H1 (cell line): ENCODE measurements at regions not wholly inside any gene's neighbourhood (a gene's known extent, or its start where the extent isn't known, plus 50 kb on each side); places are given as distances from the start of the nearest gene placed in this dataset.

ENCODE experiments used
- CTCF ChIA-PET: fragments of 300-600 bp; sonication (Branson Sonifier 250); formaldehyde crosslinking; loops from one replicate; lab custom pipeline; 2021; ENCODE audit not compliant: partially characterized antibody; lab: Charles Lee
- POLR2A ChIA-PET: fragments of 300-600 bp; sonication (Branson Sonifier 250); formaldehyde crosslinking; loops from one replicate; lab custom pipeline; 2021; ENCODE audit warnings: inconsistent platforms; ENCODE audit not compliant: partially characterized antibody; lab: Charles Lee
- DNase-seq, 2 experiments: peaks; one replicate each; pipeline versions ENCODE4 v3.0.0 to v3.0.0-alpha.2; 2010 to 2022; ENCODE audit warnings: low spot score in 2 of 2, low read depth in 1 of 2, mixed read lengths in 1 of 2
- FAIRE-seq: peaks from 2 replicates; lab custom pipeline; 2011; peaks lifted over from hg19 to GRCh38; lab: Jason Lieb, UNC
- H2AFZ ChIP-seq: 2 replicates; pipeline ENCODE4 v1.8.1; 2012; ENCODE audit warnings: low read length, inconsistent platforms
- H2AK5ac ChIP-seq: 2 replicates; pipeline ENCODE4 v1.6.1; 2013; ENCODE audit warnings: low read depth, low read length
- H2BK120ac ChIP-seq: replicated peaks from 2 replicates; pipeline ENCODE3; 2013; ENCODE audit warnings: low read depth, low read length, inconsistent platforms
- H2BK12ac ChIP-seq: 2 replicates; pipeline ENCODE4 v1.6.1; 2013; ENCODE audit warnings: low read depth, low read length
- H2BK15ac ChIP-seq: 2 replicates; pipeline ENCODE4 v1.6.1; 2013; ENCODE audit warnings: low read length
- H2BK20ac ChIP-seq: 2 replicates; pipeline ENCODE4 v1.6.1; 2013; ENCODE audit warnings: low read length
- H2BK5ac ChIP-seq: 2 replicates; pipeline ENCODE4 v1.6.1; 2013; ENCODE audit warnings: low read depth, low read length
- H3K14ac ChIP-seq: 2 replicates; pipeline ENCODE4 v1.6.1; 2013; ENCODE audit warnings: inconsistent platforms; ENCODE audit not compliant: insufficient read length
- H3K18ac ChIP-seq: 2 replicates; pipeline ENCODE4 v1.6.1; 2013; ENCODE audit warnings: low read length; ENCODE audit errors: extremely low read depth
- H3K23ac ChIP-seq: 2 replicates; pipeline ENCODE4 v1.6.1; 2013; ENCODE audit warnings: inconsistent platforms; ENCODE audit not compliant: insufficient read length
- H3K23me2 ChIP-seq: 2 replicates; pipeline ENCODE4 v1.6.1; 2013; ENCODE audit warnings: low read depth, low read length
- H3K27ac ChIP-seq: 2 replicates; pipeline ENCODE4 v1.6.1; 2011; ENCODE audit warnings: low read depth, low read length, inconsistent platforms
- H3K27me3 ChIP-seq, 4 experiments: replicated peaks in 1 of 4; 1 replicate in 1 of 4; 2 replicates in 3 of 4; pipeline versions ENCODE4 v1.6.1 to v1.8.1; 2011 to 2013; ENCODE audit warnings: low read length in 3 of 4, mild to moderate bottlenecking in 3 of 4, inconsistent platforms in 2 of 4, mixed read lengths in 2 of 4, moderate library complexity in 1 of 4; ENCODE audit not compliant: control insufficient read depth in 3 of 4, insufficient read depth in 3 of 4; ENCODE audit errors: extremely low read depth in 1 of 4
- H3K36me3 ChIP-seq, 4 experiments: 2 replicates each; pipeline versions ENCODE4 v1.6.1 to v1.8.1; 2011 to 2013; ENCODE audit warnings: mild to moderate bottlenecking in 4 of 4, low read length in 3 of 4, moderate library complexity in 2 of 4, control low read depth in 1 of 4, inconsistent platforms in 1 of 4; ENCODE audit not compliant: insufficient read depth in 4 of 4, control insufficient read depth in 2 of 4
- H3K4ac ChIP-seq: replicated peaks from 2 replicates; pipeline ENCODE3; 2013; ENCODE audit warnings: low read length, low read depth, mixed read lengths, inconsistent platforms; ENCODE audit not compliant: insufficient read length
- H3K4me1 ChIP-seq, 4 experiments: replicated peaks in 1 of 4; 1 replicate in 1 of 4; 2 replicates in 3 of 4; pipeline versions ENCODE4 v1.6.1 to v1.8.1; 2011 to 2013; ENCODE audit warnings: low read length in 3 of 4, inconsistent platforms in 2 of 4, mixed read lengths in 1 of 4; ENCODE audit not compliant: insufficient read depth in 4 of 4, control insufficient read depth in 3 of 4
- H3K4me2 ChIP-seq, 2 experiments: 2 replicates each; pipeline versions ENCODE4 v1.6.1 to v1.8.1; 2011 to 2013; ENCODE audit warnings: low read depth in 2 of 2, low read length in 2 of 2, control low read depth in 1 of 2, inconsistent platforms in 1 of 2, mild to moderate bottlenecking in 1 of 2; ENCODE audit not compliant: insufficient read depth in 1 of 2
- H3K4me3 ChIP-seq, 4 experiments: fragments of 200-600, 300-600 bp in 1 of 4; sonication (generic), shearing (Covaris generic), sonication (Bioruptor Twin) in 1 of 4; 2 replicates each; pipeline versions ENCODE4 v1.5.1 to v1.8.1; 2011 to 2016; ENCODE audit warnings: low read length in 4 of 4, low read depth in 3 of 4, control low read depth in 2 of 4, inconsistent platforms in 2 of 4, mild to moderate bottlenecking in 2 of 4, mixed read lengths in 1 of 4, moderate library complexity in 1 of 4; ENCODE audit not compliant: insufficient read depth in 2 of 4; ENCODE audit errors: extremely low read depth in 1 of 4
- H3K56ac ChIP-seq: replicated peaks from 2 replicates; pipeline ENCODE3; 2013; ENCODE audit warnings: low read depth, mild to moderate bottlenecking, mixed read lengths, low read length, inconsistent platforms; ENCODE audit not compliant: insufficient read length
- H3K79me1 ChIP-seq: 2 replicates; pipeline ENCODE4 v1.6.1; 2013; ENCODE audit warnings: low read depth, low read length, control low read depth
- H3K79me2 ChIP-seq, 2 experiments: 2 replicates each; pipeline versions ENCODE4 v1.6.1 to v1.8.1; 2012 to 2013; ENCODE audit warnings: low read length in 2 of 2, mild to moderate bottlenecking in 2 of 2, inconsistent platforms in 1 of 2; ENCODE audit not compliant: insufficient read depth in 2 of 2, control insufficient read depth in 1 of 2
- H3K9ac ChIP-seq, 4 experiments: replicated peaks in 1 of 4; 1 replicate in 1 of 4; 2 replicates in 3 of 4; pipeline versions ENCODE4 v1.6.1 to v1.8.1; 2011 to 2013; ENCODE audit warnings: low read depth in 3 of 4, low read length in 3 of 4, control low read depth in 2 of 4, mild to moderate bottlenecking in 2 of 4, moderate library complexity in 2 of 4, inconsistent platforms in 1 of 4; ENCODE audit errors: extremely low read depth in 1 of 4
- H3K9me3 ChIP-seq, 2 experiments: 2 replicates each; pipeline versions ENCODE4 v1.6.1 to v1.8.1; 2012 to 2013; ENCODE audit warnings: mild to moderate bottlenecking in 2 of 2, moderate library complexity in 2 of 2, control low read depth in 1 of 2, inconsistent platforms in 1 of 2, low read depth in 1 of 2, low read length in 1 of 2, mixed read lengths in 1 of 2; ENCODE audit not compliant: insufficient read depth in 2 of 2
- H4K20me1 ChIP-seq, 2 experiments: replicated peaks in 1 of 2; 2 replicates each; pipeline versions ENCODE3 to v1.8.1; 2011 to 2013; ENCODE audit warnings: inconsistent platforms in 2 of 2, low read length in 2 of 2, mild to moderate bottlenecking in 1 of 2; ENCODE audit not compliant: insufficient read depth in 2 of 2, control insufficient read depth in 1 of 2
- H4K5ac ChIP-seq: 2 replicates; pipeline ENCODE4 v1.6.1; 2013; ENCODE audit warnings: low read length, low read depth, mixed read lengths, inconsistent platforms; ENCODE audit not compliant: insufficient read length
- H4K8ac ChIP-seq: 2 replicates; pipeline ENCODE4 v1.8.0; 2013; ENCODE audit warnings: mild to moderate bottlenecking, moderate library complexity, low read length, inconsistent platforms; ENCODE audit not compliant: insufficient read depth; ENCODE audit errors: extremely low read depth
- H4K91ac ChIP-seq: replicated peaks from 2 replicates; pipeline ENCODE3; 2013; ENCODE audit warnings: low read length, mixed read lengths, inconsistent platforms; ENCODE audit not compliant: insufficient read length
- BCL11A ChIP-seq, 2 experiments: IDR thresholded peaks; one replicate each; pipeline ENCODE4 v1.6.1; 2011; ENCODE audit warnings: low read depth in 2 of 2, low read length in 2 of 2, mild to moderate bottlenecking in 2 of 2
- CEBPB ChIP-seq: IDR thresholded peaks from 2 replicates; pipeline ENCODE4 v1.6.1; 2012; ENCODE audit warnings: low read depth, low read length
- CTCF ChIP-seq, 3 experiments: IDR thresholded peaks; 1 replicate in 2 of 3; 2 replicates in 1 of 3; pipeline versions ENCODE4 v1.5.1 to v1.6.1; 2011; ENCODE audit warnings: low read length in 3 of 3, mild to moderate bottlenecking in 3 of 3, inconsistent platforms in 2 of 3, low read depth in 1 of 3, moderate library complexity in 1 of 3; ENCODE audit not compliant: insufficient read depth in 1 of 3; ENCODE audit errors: control extremely low read depth in 1 of 3
- EZH2 ChIP-seq: fragments of 200-600 bp; sonication (generic); IDR thresholded peaks from 2 replicates; pipeline ENCODE4 v1.7.1; 2012; ENCODE audit warnings: low read depth, mild to moderate bottlenecking, moderate library complexity, low read length, inconsistent platforms; ENCODE audit not compliant: severe bottlenecking
- HDAC2 ChIP-seq, 2 experiments: fragments of 300-600 bp in 1 of 2; sonication (generic) in 1 of 2; IDR thresholded peaks; 2 replicates each; pipeline ENCODE4 v1.6.1; 2011 to 2012; ENCODE audit warnings: low read depth in 2 of 2, low read length in 2 of 2, mild to moderate bottlenecking in 2 of 2, moderate library complexity in 2 of 2, borderline replicate concordance in 1 of 2, inconsistent platforms in 1 of 2
- NRF1 ChIP-seq: IDR thresholded peaks from 2 replicates; pipeline ENCODE4 v1.6.1; 2011; ENCODE audit warnings: mild to moderate bottlenecking, low read depth, low read length, improper control_type of control experiment
- RBBP5 ChIP-seq: IDR thresholded peaks from 2 replicates; pipeline ENCODE4 v1.7.1; 2012; ENCODE audit warnings: low read depth, mild to moderate bottlenecking, inconsistent platforms, low read length, moderate library complexity, borderline replicate concordance
- SIN3A ChIP-seq, 2 experiments: IDR thresholded peaks in 1 of 2; conservative IDR thresholded peaks in 1 of 2; 2 replicates each; pipeline ENCODE4 v1.6.1; 2011 to 2012; ENCODE audit warnings: low read length in 2 of 2, improper control_type of control experiment in 1 of 2, low read depth in 1 of 2, mild to moderate bottlenecking in 1 of 2
- SIRT6 ChIP-seq: IDR thresholded peaks from one replicate; pipeline ENCODE4 v1.7.1; 2012; ENCODE audit warnings: low read length, inconsistent platforms
- SP2 ChIP-seq: IDR thresholded peaks from 2 replicates; pipeline ENCODE4 v1.6.1; 2012; ENCODE audit warnings: mild to moderate bottlenecking, low read length, inconsistent platforms
- TCF12 ChIP-seq: IDR thresholded peaks from 2 replicates; pipeline ENCODE4 v1.6.1; 2011; ENCODE audit warnings: low read depth, mild to moderate bottlenecking, low read length
- ZNF274 ChIP-seq: IDR thresholded peaks from 2 replicates; pipeline ENCODE4 v1.7.0; 2012; ENCODE audit warnings: low read length, borderline replicate concordance; ENCODE audit errors: extremely low read depth
- WGBS, 2 experiments: shearing (Covaris generic) in 1 of 2; methylation state at CpG; one replicate each; pipeline versions ENCODE4 v1.1.6 to v1.1.7; 2013 to 2015; ENCODE audit warnings: low lambda C conversion rate in 2 of 2, mixed read lengths in 2 of 2, inconsistent platforms in 1 of 2, low coverage in 1 of 2, missing lambda C conversion rate in 1 of 2; ENCODE audit not compliant: insufficient replicate concordance in 2 of 2, insufficient coverage in 1 of 2, insufficient read length in 1 of 2; ENCODE audit errors: extremely low coverage in 1 of 2, missing lambda C conversion rate in 1 of 2; 5-methylcytosine and 5-hydroxymethylcytosine counted together

GRCh38 chr10:44635176-44635575 is 250.3 kb upstream of the CXCL12 start:
- 89% methylated on average over 1 of the region's 1 CpG; no CpG with 5 or more reads in 1 of the 2 experiments for WGBS, 2 experiments
- peaks cover 0 to 3% of the 10 kb centered on the region in 2 experiments; a peak in 1 of 4 replicates for H3K9me3 ChIP-seq
- TF ChIP-seq RBBP5 (no peak), NRF1 (no peak), ZNF274 (no peak), SP2 (no peak), SIRT6 (no peak), CTCF (IDR thresholded peaks at IDR 0.05; ENCODE audit: control extremely low read depth in 1 of 3, insufficient read depth in 1 of 3, low read depth in 1 of 3, low read length in 3 of 3) (no peak), CEBPB (no peak), TCF12 (no peak), EZH2 (no peak), HDAC2 (IDR thresholded peaks at IDR 0.05; ENCODE audit: borderline replicate concordance in 1 of 2, low read depth in 2 of 2, low read length in 2 of 2) (no peak), BCL11A (IDR thresholded peaks at IDR 0.05; ENCODE audit: low read depth in 2 of 2, low read length in 2 of 2) (no peak), SIN3A (conservative IDR thresholded peaks at IDR 0.05 in 1 of 2, IDR thresholded peaks at IDR 0.05 in 1 of 2; ENCODE audit: low read depth in 1 of 2, low read length in 2 of 2) (no peak)

More at GRCh38 chr10:44635176-44635575, 250.3 kb upstream of the CXCL12 start:
- H4K91ac ChIP-seq, result no peak overlapping the region
- H3K14ac ChIP-seq, result no peak overlapping the region
- H3K27ac ChIP-seq, result no peak overlapping the region
- no peaks in the 10 kb centered on the region for H3K79me2 ChIP-seq
- no peak overlapping the region for H2AK5ac ChIP-seq
- no peak overlapping the region for H3K23ac ChIP-seq
- H3K4me3 ChIP-seq, result no peak overlapping the region
- H2BK15ac ChIP-seq, result no peak overlapping the region
- H2BK120ac ChIP-seq, result no peak overlapping the region
- H4K5ac ChIP-seq, result no peak overlapping the region
- no peak overlapping the region for H2AFZ ChIP-seq
- no peaks in the 10 kb centered on the region for H3K4me1 ChIP-seq
- no peak overlapping the region for H2BK5ac ChIP-seq
- no peaks in the 10 kb centered on the region for H3K23me2 ChIP-seq
- H3K79me1 ChIP-seq, result no peaks in the 10 kb centered on the region
- H4K8ac ChIP-seq, result no peak overlapping the region
- no peak overlapping the region for H3K4me2 ChIP-seq
- no peak for DNase-seq
- H3K18ac ChIP-seq, result no peak overlapping the region
- POLR2A ChIA-PET, result no interaction called here
- no peak overlapping the region for H3K4ac ChIP-seq
- no peak overlapping the region for H3K9ac ChIP-seq
- no peak overlapping the region for H2BK20ac ChIP-seq
- H3K27me3 ChIP-seq, result peaks cover 0 to 1% (median 0%) of the 10 kb centered on the region in 4 experiments; a peak in 1 of 7 replicates
- H2BK12ac ChIP-seq, result no peak overlapping the region
- no peaks in the 10 kb centered on the region for H4K20me1 ChIP-seq
- FAIRE-seq, result no peak
- CTCF ChIA-PET, result no interaction called here
- H3K56ac ChIP-seq, result no peak overlapping the region
- no peaks in the 10 kb centered on the region for H3K36me3 ChIP-seq
